H9 (cell line): ENCODE measurements at regions not wholly inside any gene's neighbourhood (a gene's known extent, or its start where the extent isn't known, plus 50 kb on each side); places are given as distances from the start of the nearest gene placed in this dataset.

Experiments used
- DNase-seq: peaks from one replicate; pipeline ENCODE4 v3.0.0-alpha.2; 2017
- H2AFZ ChIP-seq: one replicate; pipeline ENCODE4 v1.6.1; 2013; ENCODE audit warnings: mild to moderate bottlenecking, low read length, control low read depth, moderate library complexity
- H2AK5ac ChIP-seq: 2 replicates; pipeline ENCODE4 v1.6.1; 2013; ENCODE audit warnings: low read length, control low read depth, mixed read lengths; ENCODE audit not compliant: insufficient read length
- H2BK120ac ChIP-seq: one replicate; pipeline ENCODE4 v1.6.1; 2013; ENCODE audit warnings: low read depth, mild to moderate bottlenecking, low read length, control low read depth, inconsistent platforms; ENCODE audit not compliant: poor library complexity, severe bottlenecking
- H2BK12ac ChIP-seq: 2 replicates; pipeline ENCODE4 v1.6.1; 2013; ENCODE audit warnings: low read length, control low read depth, mixed read lengths, low read depth; ENCODE audit not compliant: insufficient read length
- H2BK15ac ChIP-seq: 2 replicates; pipeline ENCODE4 v1.6.1; 2013; ENCODE audit warnings: low read depth, low read length, control low read depth
- H2BK20ac ChIP-seq: one replicate; pipeline ENCODE4 v1.6.1; 2013; ENCODE audit warnings: low read depth, mild to moderate bottlenecking, low read length, control low read depth, inconsistent platforms; ENCODE audit not compliant: poor library complexity, severe bottlenecking
- H2BK5ac ChIP-seq: 2 replicates; pipeline ENCODE4 v1.6.1; 2013; ENCODE audit warnings: low read length, control low read depth, mixed read lengths; ENCODE audit not compliant: insufficient read length
- H3K14ac ChIP-seq: 2 replicates; pipeline ENCODE4 v1.6.1; 2013; ENCODE audit warnings: low read length, control low read depth; ENCODE audit not compliant: insufficient read depth
- H3K18ac ChIP-seq: 2 replicates; pipeline ENCODE4 v1.6.1; 2013; ENCODE audit warnings: low read depth, mild to moderate bottlenecking, mixed read lengths, low read length, control low read depth; ENCODE audit not compliant: insufficient read length
- H3K23ac ChIP-seq: 2 replicates; pipeline ENCODE4 v1.6.1; 2013; ENCODE audit warnings: low read length, control low read depth, mixed read lengths, low read depth; ENCODE audit not compliant: insufficient read length
- H3K23me2 ChIP-seq: 2 replicates; pipeline ENCODE4 v1.6.1; 2013; ENCODE audit warnings: low read depth, mild to moderate bottlenecking, mixed read lengths, low read length, control low read depth; ENCODE audit not compliant: insufficient read length, poor library complexity, severe bottlenecking
- H3K27ac ChIP-seq: 2 replicates; pipeline ENCODE4 v1.5.1; 2013; ENCODE audit warnings: low read length, control low read depth, mixed read lengths, low read depth; ENCODE audit not compliant: insufficient read length
- H3K27me3 ChIP-seq: 2 replicates; pipeline ENCODE4 v1.6.1; 2013; ENCODE audit warnings: low read length, control low read depth, inconsistent platforms; ENCODE audit not compliant: insufficient read depth
- H3K4ac ChIP-seq: 2 replicates; pipeline ENCODE4 v1.6.1; 2013; ENCODE audit warnings: low read depth, mild to moderate bottlenecking, control low read depth, inconsistent platforms, low read length, moderate library complexity
- H3K4me1 ChIP-seq: 2 replicates; pipeline ENCODE4 v1.6.1; 2013; ENCODE audit warnings: low read length, control low read depth, inconsistent platforms; ENCODE audit not compliant: insufficient read depth
- H3K4me2 ChIP-seq: 2 replicates; pipeline ENCODE4 v1.6.1; 2013; ENCODE audit warnings: low read length, control low read depth, mixed read lengths; ENCODE audit not compliant: insufficient read length, insufficient read depth
- H3K56ac ChIP-seq: 2 replicates; pipeline ENCODE4 v1.6.1; 2013; ENCODE audit warnings: low read depth, mild to moderate bottlenecking, mixed read lengths, low read length, control low read depth; ENCODE audit not compliant: insufficient read length
- H3K79me1 ChIP-seq: 2 replicates; pipeline ENCODE4 v1.6.1; 2013; ENCODE audit warnings: low read depth, mild to moderate bottlenecking, moderate library complexity, low read length, control low read depth, inconsistent platforms; ENCODE audit not compliant: insufficient read depth, poor library complexity, severe bottlenecking
- H3K79me2 ChIP-seq: 2 replicates; pipeline ENCODE4 v1.6.1; 2013; ENCODE audit warnings: low read length, control low read depth, inconsistent platforms; ENCODE audit not compliant: insufficient read depth
- H3K9ac ChIP-seq: 2 replicates; pipeline ENCODE4 v1.6.1; 2013; ENCODE audit warnings: low read length, control low read depth, mixed read lengths; ENCODE audit not compliant: insufficient read length; ENCODE audit errors: extremely low read depth
- H3K9me3 ChIP-seq: one replicate; pipeline ENCODE4 v1.6.1; 2013; ENCODE audit warnings: low read depth, low read length, inconsistent platforms; ENCODE audit not compliant: control insufficient read depth
- H3T11ph ChIP-seq: one replicate; pipeline ENCODE4 v1.6.1; 2013; ENCODE audit warnings: mild to moderate bottlenecking, low read length, control low read depth, inconsistent platforms
- H4K20me1 ChIP-seq: one replicate; pipeline ENCODE4 v1.6.1; 2013; ENCODE audit not compliant: control insufficient read depth, insufficient read length, insufficient read depth
- H4K5ac ChIP-seq: 2 replicates; pipeline ENCODE4 v1.6.1; 2013; ENCODE audit warnings: low read depth, mild to moderate bottlenecking, mixed read lengths, low read length, control low read depth; ENCODE audit not compliant: insufficient read length
- H4K8ac ChIP-seq: replicated peaks from 2 replicates; pipeline ENCODE4 v1.6.1; 2013; ENCODE audit warnings: low read length, control low read depth, mixed read lengths, low read depth; ENCODE audit not compliant: insufficient read length
- H4K91ac ChIP-seq: 2 replicates; pipeline ENCODE4 v1.6.1; 2013; ENCODE audit warnings: low read depth, mild to moderate bottlenecking, moderate library complexity, mixed read lengths, low read length, control low read depth; ENCODE audit not compliant: insufficient read length
- H3K27ac Mint-ChIP-seq, 3 experiments: 2 replicates in 2 of 3; 3 replicates in 1 of 3; pipeline ENCODE4 v1.8.0; 2020 to 2021; ENCODE audit warnings: mixed read lengths in 3 of 3, mild to moderate bottlenecking in 1 of 3, moderate library complexity in 1 of 3
- H3K27me3 Mint-ChIP-seq: 2 replicates; pipeline ENCODE4 v1.8.0; 2021; ENCODE audit warnings: low read depth, mild to moderate bottlenecking, moderate library complexity, mixed read lengths
- H3K36me3 Mint-ChIP-seq, 3 experiments: 2 replicates in 2 of 3; 3 replicates in 1 of 3; pipeline ENCODE4 v1.8.0; 2020 to 2021; ENCODE audit warnings: low read depth in 3 of 3, mixed read lengths in 3 of 3; ENCODE audit not compliant: insufficient read depth in 1 of 3
- H3K4me1 Mint-ChIP-seq, 2 experiments: 2 replicates each; pipeline ENCODE4 v1.8.0; 2020; ENCODE audit warnings: mixed read lengths in 2 of 2
- H3K4me3 Mint-ChIP-seq, 2 experiments: 2 replicates in 1 of 2; 3 replicates in 1 of 2; pipeline ENCODE4 v1.8.0; 2020 to 2021; ENCODE audit warnings: mild to moderate bottlenecking in 2 of 2, mixed read lengths in 2 of 2, moderate library complexity in 1 of 2
- H3K9me3 Mint-ChIP-seq, 2 experiments: 2 replicates in 1 of 2; 3 replicates in 1 of 2; pipeline ENCODE4 v1.8.0; 2020; ENCODE audit warnings: mild to moderate bottlenecking in 2 of 2, mixed read lengths in 2 of 2, moderate library complexity in 1 of 2
- WGBS: extraction: QIAGEN DNeasy Blood & Tissue Kit; methylation state at CpG from one replicate; pipeline ENCODE4 v1.1.7; 2013; ENCODE audit warnings: missing lambda C conversion rate, low lambda C conversion rate, mixed read lengths; ENCODE audit not compliant: insufficient read length; ENCODE audit errors: extremely low coverage; 5-methylcytosine and 5-hydroxymethylcytosine counted together
- TF ChIP-seq, protein P1 (sequence below): fragments of 200-600 bp; sonication (generic); conservative IDR thresholded peaks from 3 replicates; pipeline ENCODE4 v1.8.0; 2021; ENCODE audit warnings: antibody characterized with exemption, mild to moderate bottlenecking

DNA sequence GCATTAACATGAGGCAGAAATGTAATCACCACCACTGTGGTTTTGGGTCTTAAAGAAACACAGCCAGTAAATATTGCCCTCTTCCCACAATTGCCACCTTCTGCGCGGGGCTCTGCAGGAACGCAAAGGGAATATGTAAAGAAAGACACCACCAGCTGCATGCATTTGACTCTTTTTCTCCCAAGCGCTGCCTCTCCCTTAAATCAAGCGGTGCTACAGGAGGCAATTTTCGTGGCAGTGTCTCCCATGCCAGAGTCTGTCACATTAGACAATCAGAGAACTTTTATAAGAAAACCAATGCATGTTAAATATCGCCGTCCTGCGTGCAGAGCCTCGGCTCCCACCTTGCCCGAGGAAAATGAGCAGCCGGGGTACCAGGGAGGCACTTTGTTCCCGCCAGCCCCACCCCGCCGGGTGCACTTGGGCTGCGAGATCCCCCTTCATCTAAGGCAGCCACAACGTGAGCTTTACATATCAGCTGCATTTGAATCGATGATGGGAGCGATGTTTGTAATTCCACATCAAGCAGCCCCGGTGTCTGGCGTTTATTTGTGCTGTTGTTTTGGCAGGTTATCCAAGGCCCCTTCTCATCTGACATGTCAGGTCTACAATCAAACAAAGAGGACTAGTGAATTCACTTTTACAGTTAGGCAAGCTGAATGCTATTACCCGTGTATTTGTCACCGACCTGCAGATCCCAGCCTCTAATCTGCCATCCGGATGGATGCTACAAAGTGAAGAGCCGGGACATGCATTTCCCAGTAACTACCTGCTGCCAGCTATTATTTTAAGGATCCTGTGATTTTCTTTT lies 72.3 kb upstream of the MGMT start:
- no peak overlapping the region for H3K9ac ChIP-seq
- H2AFZ ChIP-seq, result no peak overlapping the region
- H4K5ac ChIP-seq, result no peak overlapping the region
- no peak overlapping the region for H3T11ph ChIP-seq
- H2BK20ac ChIP-seq, result no peak overlapping the region
- no peak overlapping the region for H3K56ac ChIP-seq
- no peak overlapping the region for H2BK15ac ChIP-seq
- H3K27me3 ChIP-seq, result no peaks in the 10 kb centered on the region
- H3K4me1 ChIP-seq, result no peaks in the 10 kb centered on the region
- H2BK5ac ChIP-seq, result no peak overlapping the region
- TF ChIP-seq, protein P1, sequence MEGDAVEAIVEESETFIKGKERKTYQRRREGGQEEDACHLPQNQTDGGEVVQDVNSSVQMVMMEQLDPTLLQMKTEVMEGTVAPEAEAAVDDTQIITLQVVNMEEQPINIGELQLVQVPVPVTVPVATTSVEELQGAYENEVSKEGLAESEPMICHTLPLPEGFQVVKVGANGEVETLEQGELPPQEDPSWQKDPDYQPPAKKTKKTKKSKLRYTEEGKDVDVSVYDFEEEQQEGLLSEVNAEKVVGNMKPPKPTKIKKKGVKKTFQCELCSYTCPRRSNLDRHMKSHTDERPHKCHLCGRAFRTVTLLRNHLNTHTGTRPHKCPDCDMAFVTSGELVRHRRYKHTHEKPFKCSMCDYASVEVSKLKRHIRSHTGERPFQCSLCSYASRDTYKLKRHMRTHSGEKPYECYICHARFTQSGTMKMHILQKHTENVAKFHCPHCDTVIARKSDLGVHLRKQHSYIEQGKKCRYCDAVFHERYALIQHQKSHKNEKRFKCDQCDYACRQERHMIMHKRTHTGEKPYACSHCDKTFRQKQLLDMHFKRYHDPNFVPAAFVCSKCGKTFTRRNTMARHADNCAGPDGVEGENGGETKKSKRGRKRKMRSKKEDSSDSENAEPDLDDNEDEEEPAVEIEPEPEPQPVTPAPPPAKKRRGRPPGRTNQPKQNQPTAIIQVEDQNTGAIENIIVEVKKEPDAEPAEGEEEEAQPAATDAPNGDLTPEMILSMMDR, result no peak
- H3K14ac ChIP-seq, result no peak overlapping the region
- H3K79me2 ChIP-seq, result no peaks in the 10 kb centered on the region
- H4K91ac ChIP-seq, result no peak overlapping the region
- H3K4me2 ChIP-seq, result no peak overlapping the region
- Mint-ChIP-seq H3K27ac (no peak overlapping the region; a peak in 1 of 7 replicates), H3K36me3 (no peaks in the 10 kb centered on the region), H3K4me1 (peaks cover 6 to 13% of the 10 kb centered on the region in 2 experiments), H3K4me3 (peak overlapping the region in 1 of 2 experiments; percentile 62; a peak in 2 of 5 replicates), H3K9me3 (no peaks in the 10 kb centered on the region), H3K27me3 (peaks cover 2% of the 10 kb centered on the region; the same call in 1 of the 2 replicates)
- no peaks in the 10 kb centered on the region for H3K79me1 ChIP-seq
- DNase-seq, result no peak
- H4K8ac ChIP-seq, result no peak overlapping the region
- no peak overlapping the region for H3K27ac ChIP-seq
- no peaks in the 10 kb centered on the region for H3K23me2 ChIP-seq
- no peak overlapping the region for H2AK5ac ChIP-seq
- no peaks in the 10 kb centered on the region for H4K20me1 ChIP-seq
- H2BK120ac ChIP-seq, result no peak overlapping the region
- H3K9me3 ChIP-seq, result no peaks in the 10 kb centered on the region
- H2BK12ac ChIP-seq, result no peak overlapping the region
- H3K4ac ChIP-seq, result no peak overlapping the region
- no CpG with 5 or more reads among the region's 25 CpGs for WGBS
- H3K18ac ChIP-seq, result no peak overlapping the region
- H3K23ac ChIP-seq, result no peak overlapping the region
